GM19043 (cell line): ENCODE measurements at regions not wholly inside any gene's neighbourhood (a gene's known extent, or its start where the extent isn't known, plus 50 kb on each side); places are given as distances from the start of the nearest gene placed in this dataset.

Source experiments
- ATAC-seq: cut with Tn5 transposase; IDR thresholded peaks from one replicate; pipeline ENCODE4 v1.9.1; 2021; ENCODE audit warnings: low read depth; ENCODE audit not compliant: unreplicated experiment

DNA sequence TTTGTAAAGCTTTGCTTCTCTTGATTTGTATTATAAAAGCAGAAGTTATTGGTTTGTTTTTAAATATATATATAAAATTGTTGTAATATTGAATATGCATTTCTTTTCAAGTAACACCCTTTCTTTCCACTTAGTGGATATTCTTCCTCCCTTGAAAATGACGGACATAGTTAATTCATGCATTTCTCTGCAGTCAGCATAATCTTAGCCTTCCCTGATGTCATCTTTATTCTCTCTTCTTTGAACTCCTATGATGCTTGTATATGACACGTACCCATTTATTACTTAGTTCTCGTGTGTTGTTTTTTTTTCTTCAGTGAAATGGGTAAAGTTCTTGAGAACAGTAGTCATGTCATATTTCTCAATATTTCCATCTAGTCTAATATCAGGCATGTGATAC is 191.2 kb downstream of the MDFIC start:
- ATAC-seq, result no peak

DNA sequence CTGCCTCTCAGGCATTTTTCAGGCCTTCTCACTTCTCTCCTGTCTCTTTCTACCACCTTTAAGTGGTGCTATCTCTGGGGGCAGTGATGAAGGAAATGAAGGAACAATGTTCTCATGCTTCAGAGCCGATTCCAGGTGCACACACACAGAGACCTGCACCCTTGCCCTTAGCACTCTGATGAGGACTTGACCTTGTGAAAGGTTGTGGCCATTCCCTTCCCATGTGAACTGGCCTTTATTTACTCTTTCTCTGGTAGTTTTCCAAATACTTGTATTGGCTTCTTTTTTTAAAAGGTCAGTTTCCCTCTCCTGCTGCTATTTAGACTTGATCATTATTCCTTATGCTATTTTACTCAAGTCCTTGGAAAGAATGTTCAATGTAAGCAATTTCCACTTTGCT is 188.6 kb downstream of the MDFIC start:
- no peak for ATAC-seq

DNA sequence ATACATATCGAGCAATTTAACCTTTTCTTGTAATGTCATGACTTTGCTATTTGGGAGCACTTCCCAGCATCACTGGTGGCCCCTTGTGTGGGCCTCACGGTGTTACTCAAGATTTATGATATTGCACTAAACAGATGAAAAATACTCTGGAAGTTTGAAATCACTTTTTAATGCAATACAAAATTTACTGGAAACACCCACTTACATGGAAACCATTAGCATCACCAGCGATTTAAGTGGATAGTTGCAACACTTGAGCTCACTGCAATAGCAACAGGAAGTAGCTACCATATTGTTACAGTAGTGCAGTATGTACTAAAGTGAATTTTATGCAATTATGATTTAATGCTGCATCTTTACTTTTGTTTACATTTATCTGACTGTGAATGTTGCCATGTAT is 184.4 kb downstream of the MDFIC start:
- ATAC-seq, result no peak

DNA sequence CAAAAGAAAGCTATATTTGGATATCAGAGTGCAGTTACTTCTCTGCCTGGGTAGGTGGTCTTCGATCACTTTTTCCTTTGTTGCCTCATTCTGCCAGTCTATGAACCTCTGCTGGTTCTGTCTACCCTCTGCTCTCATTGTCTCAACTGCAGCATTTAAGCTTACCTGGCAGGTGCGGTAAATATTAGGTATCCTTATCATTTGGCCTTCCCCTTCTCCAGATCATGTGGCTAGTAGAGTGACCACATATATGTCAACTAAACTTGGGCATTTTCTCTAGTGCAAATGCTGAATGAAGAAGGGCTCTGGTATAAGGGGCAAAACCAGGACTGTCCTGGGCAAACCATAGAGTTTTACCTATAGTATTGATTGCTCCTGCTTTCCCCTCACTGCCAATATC is 180.8 kb downstream of the MDFIC start:
- no peak for ATAC-seq

DNA sequence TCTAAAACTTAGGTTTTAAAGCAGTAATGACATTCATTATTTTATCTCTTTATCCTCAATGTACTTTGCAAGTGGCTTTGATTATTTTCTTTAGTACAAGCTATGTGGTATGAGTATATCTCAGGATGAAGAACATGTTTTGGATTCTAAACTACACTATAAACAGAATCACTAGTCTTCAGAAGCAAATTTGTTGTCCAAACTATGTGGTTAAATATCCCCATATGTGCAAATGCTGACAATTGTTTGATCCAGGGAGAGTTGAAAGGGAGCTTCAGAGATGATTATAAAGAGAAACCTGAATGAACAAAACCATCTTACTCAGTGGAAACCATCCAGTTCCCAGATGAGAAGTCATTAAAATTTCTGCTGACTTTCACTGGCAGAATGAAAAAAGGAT is 179.3 kb downstream of the MDFIC start:
- no peak for ATAC-seq

DNA sequence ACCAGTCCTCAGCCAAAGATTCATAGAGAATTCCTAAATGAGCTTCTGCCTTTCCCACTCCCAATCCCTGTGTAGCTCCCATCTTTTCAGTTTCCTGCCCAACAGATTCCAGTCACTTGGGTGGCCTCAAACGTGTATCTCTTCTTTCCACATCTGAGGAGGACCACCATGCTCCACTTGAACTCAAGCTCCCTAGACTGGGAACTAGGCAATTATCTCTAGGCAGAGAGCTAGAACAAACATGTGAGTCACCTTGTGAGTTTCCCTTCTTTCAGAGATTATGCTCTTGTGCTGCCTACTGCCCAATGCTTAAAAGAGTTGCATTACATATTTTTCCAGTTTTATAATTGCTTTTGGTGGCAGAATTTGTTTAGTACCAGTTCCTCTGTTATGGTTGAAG is 178.0 kb downstream of the MDFIC start:
- ATAC-seq, result no peak

DNA sequence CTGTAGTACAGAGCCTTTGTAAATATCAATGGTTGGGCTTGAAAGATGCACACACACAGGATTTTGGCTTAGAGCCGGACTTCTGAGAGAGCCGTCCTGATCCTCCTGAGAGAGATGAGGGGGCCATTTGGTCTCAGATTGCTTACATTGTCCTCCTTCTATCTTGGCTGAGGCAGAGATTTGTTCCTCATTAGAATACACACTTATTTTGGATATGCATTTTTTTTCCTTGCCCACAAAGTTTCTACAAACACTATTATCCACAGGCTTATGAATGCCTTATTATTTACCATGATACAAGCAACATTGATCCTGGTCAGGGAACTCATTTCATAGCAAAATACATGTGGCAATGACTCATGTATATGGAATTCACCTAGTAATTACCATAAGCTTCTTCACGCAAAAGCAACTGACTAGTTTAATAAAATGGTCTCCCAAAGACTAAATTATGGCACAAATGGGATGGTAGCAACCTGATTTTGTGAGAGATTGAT is 175.3 kb downstream of the MDFIC start:
- no peak for ATAC-seq

DNA sequence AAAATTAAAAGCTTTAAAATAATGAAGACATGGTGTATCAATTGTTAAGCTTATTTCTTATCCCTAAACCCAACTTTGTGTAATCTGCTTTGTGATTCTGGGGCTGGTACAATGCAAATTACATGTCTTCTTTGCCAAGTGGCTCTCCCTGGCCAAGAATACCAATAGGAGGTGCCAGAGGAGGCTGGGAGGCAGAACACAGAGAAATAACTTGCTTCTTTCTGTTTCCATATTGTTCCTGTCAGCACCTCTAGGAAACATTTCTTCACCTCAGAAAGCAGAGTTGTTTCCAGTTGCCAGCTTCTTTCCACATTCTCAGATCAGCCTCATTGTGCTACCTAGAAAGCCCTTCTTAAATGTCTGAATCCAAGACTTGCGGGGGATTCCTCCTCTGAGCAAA is 174.4 kb downstream of the MDFIC start:
- ATAC-seq, result no peak

DNA sequence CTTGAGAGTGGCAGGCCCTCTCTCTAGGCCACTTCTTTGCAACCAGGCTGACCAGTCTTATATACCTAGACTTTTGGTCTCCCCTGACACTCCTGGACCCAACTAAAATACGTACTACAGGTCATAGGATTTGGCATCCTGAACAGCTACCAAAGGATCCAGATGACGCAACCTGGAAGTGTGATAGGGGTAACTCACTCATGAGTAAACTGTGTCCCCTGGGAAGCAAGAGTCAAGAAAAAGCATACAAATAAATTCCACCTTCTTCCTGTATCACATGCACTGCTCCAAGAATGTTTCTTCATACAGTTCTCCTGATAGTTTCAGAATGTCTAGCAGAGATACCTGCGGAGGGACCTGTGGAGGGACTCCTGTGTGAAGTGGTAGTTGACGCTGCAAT is 172.3 kb downstream of the MDFIC start:
- ATAC-seq, result no peak

DNA sequence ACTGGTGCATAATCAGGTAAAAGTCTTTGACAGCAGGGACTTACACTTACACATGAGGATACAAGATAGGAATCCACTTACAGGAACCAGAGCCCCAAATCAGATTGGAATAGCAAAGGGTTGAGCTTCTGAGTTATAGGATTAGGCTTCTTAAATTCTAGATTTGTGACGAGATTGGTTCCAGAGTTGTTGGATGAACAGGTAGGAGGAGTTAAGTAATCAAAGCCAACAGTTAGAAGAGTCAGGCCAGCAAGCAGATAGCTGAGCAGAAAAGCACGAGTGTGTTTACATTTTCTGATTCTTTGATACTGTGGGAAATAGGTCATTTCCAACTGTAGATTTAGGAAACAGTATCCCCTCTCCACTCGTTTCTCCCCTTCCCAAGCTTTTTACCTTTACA is 167.0 kb downstream of the MDFIC start:
- ATAC-seq, result no peak

DNA sequence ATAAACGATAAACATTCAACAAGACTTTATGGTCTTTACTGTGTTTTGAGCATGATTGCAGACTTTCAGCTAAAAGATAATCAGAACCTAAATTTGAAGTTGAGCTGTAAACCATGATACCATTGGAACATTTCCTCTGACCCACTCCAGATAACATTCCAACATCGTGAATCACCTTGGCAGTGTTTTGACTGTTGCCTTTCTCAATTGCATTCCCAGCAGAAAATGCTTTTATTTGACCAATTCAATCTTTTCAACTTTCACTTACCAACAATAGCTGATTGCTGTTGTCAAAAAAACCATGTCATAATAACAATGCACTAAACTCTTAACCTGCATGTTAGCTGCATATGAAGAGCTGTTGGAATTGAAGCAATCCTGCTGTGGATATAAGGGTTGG is 165.5 kb downstream of the MDFIC start:
- ATAC-seq, result no peak

DNA sequence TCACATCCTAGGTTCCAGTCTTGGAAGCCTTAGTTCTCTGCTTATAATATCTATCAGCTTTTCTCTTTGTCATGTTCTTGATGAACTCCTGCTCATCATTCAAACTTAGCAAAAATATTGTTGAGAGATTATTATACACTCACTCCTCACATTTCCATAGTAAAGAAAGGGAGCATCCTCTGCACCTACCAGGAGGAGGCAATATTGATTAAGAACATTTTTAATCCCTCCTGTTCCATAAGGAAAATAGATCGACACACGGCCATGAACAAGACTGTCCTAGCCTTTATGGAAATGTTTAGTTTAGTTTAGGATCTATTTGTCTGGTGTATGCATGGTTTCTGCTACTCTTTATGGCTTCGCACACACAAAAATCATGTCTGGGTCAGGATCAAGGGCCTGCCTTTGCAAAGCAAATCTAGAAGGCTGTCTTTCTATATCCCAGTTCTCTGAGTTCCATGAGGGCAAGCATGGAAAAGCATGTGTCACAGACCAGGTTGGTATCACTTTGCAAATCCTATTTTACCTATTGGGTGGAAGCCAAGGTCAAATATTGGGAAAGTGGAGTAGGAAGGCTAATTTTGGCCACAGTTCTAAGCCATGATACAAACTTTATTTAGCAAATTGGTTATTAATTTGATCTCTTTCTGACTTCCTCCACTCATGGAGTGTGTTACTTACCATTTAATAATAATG is 164.4 kb downstream of the MDFIC start:
- no peak for ATAC-seq

DNA sequence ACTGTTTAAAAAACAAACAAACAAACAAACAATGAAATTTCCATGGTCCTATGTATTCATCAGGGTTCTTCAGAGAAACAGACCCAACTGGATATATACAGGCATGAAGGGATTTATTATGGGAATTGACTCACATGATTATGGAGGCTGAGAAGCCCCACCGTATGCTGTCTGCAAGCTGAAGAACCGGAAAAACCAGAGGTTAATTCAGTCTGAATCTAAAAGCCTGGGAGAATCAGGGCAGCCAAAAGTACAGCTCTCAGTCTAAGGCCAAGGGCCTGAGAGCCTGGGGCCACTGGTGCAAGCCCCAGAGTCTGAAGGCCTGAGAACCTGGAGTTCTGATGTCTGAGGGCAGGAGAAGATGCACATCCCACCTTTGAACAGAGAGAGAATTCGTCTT is 163.5 kb downstream of the MDFIC start:
- no peak for ATAC-seq

DNA sequence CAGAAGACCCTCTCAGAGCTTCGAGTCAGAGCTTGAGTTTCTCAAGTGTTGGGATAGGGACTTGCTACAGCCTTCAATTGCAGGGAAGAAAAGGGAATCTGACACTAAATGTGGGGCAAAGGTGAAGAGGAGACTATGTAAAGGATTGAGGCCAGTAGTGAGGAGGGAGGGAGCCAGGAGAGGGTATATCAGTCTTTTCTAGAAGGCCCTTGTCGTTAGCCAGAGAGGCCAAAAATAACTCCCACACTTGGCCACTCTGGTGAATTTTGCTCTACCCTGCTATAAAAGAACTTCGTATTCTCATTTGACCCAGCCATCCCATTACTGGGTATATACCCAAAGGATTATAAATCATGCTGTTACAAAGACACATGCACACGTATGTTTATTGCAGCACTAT is 162.0 kb downstream of the MDFIC start:
- ATAC-seq, result no peak

DNA sequence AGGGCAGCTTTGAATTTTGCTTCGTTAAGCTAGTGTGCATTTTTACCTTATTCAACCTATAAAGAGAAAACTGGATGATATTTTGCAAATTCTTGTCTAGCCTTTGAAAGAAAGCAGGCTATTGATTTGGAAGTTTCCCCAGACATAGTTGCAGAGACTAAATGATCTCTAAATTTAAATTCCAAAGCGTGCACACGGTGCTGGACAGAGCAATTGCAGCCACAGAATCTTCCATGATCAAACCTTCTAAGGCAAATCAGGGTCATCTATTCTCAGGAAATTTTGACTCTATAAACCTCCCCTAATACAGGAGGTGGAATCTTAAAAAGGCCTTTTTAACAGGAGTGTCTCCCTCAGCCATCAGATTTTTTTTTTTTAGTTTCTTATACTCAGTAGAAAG is 159.9 kb downstream of the MDFIC start:
- no peak for ATAC-seq

DNA sequence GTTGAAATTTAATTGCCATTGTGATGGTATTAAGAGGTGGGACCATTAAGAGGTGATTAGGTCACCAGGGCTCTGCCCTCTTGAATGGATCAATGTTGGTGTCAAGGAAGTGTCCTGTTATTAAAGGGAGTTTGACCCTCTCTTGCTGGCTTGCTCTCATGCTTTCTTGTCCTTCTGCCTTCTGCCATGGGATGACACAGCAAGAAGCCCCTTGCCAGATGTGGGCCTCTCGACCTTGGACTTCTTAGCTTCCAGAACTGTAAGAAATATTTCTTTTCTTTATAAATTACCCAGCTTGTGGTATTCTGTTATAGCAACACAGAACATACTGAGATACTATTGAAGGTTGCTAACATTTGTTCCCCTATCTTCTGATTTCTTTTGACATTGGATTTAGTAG is 157.0 kb downstream of the MDFIC start:
- ATAC-seq, result no peak

DNA sequence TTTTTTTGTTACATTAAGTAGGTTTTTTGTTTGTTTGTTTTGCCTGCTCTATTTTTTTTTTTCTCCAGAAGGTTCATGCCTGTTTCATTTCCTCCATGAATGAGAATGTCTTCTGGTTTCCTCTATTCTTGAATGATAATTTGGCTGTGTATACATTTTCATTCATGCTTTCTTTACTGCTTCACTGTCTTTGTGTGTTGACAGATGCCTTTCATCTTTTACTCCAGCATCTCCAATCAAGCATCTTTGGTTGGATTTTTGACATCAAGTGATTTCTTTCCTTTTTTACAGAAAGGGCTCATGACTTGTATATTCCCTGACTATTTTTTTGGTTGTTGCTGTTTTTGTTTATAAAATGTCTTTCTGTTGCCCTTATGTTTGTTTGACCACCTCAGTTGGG is 156.5 kb downstream of the MDFIC start:
- no peak for ATAC-seq

DNA sequence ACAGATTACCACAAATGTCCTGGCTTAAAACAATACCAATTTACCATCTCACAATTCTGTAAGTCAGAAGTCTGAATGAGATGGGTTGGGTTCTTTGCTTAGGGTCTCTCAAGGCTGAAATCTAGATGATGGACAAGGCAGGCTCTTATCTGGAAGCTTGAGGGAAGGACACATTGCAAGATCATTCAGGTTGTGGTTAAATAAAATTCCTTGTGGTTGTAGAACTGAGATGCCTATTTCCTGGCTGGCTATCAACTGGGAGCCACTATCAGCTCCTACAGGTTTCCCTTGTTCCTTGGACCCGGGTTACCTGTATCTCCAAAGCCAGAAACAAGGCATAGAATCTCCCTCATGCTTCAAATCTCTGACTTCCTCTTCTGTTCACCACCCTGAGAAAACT is 148.4 kb downstream of the MDFIC start:
- no peak for ATAC-seq
